ENCODE measurements at regions not wholly inside any gene's neighbourhood (a gene's known extent, or its start where the extent isn't known, plus 50 kb on each side); places are given as distances from the start of the nearest gene placed in this dataset.

DNA sequence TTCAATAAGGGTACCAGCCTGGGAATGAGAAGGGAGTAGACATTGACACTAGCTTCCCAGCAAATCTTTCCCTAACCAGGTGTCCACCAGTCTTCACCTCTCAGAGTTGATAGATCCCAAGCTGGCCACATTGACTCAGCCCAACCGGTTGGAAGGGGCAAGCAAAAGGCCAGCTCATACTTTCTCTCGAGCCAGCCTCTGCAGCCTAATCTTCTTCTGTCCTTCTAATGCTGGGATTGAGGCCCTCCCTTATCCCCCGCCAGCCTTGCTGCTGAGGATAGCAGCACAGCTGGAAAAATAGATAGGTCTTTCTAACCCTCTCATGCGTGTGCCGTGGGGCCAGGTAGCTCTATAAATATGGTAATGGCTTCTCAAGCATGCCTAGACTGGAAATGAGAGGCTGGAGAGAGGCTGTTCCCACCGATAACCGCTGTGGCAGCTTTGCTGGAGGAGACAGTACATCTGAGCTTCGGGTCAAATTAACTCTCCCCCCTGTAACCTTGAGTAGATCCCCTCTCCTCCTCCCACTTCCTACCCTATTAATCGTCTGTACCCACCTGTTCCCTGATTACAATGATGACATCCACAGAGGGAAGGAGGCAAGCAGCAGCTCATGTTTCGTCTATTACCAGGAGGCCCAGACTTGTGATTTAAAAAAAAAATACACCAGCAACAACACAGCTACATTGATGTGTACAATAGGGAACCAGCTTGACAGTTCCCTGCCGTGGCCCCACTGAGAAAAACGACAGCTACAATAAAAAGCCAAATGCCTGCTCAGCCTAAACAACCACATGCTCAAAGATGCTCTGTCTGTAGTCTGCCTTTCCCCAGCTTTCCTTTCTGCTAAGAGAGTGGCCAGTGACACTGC is 219.9 kb upstream of the BRINP1 start:
- H3K4me1 ChIP-seq (ENCODE audit: low read length), result no peaks in the 10 kb centered on the region
- H3K9me3 ChIP-seq (replicated peaks; ENCODE audit: insufficient read depth, low read length), result no peaks in the 10 kb centered on the region
- no peaks in the 10 kb centered on the region for H3K36me3 ChIP-seq (replicated peaks; ENCODE audit: insufficient read depth, low read length)
- no peak for TF ChIP-seq CTCF (IDR thresholded peaks at IDR 0.05; ENCODE audit: low read length)
- DNase-seq, result no peak
- no peak overlapping the region for H3K4me2 ChIP-seq (ENCODE audit: low read depth, low read length)
- no peak overlapping the region for H3K9ac ChIP-seq (ENCODE audit: low read length)
- H4K20me1 ChIP-seq (ENCODE audit: insufficient read depth, low read length), result no peaks in the 10 kb centered on the region
- H3K9me2 ChIP-seq (replicated peaks; ENCODE audit: insufficient read depth, low read length), result no peaks in the 10 kb centered on the region
- no peaks in the 10 kb centered on the region for H3F3A ChIP-seq (ENCODE audit: insufficient read depth, low read length)
- H3K79me2 ChIP-seq (ENCODE audit: low read length), result no peaks in the 10 kb centered on the region
- no peak overlapping the region for H3K4me3 ChIP-seq (ENCODE audit: low read length)
- no peak overlapping the region for H3K27ac ChIP-seq (ENCODE audit: low read length)
- H3K27me3 ChIP-seq (replicated peaks; ENCODE audit: insufficient read depth, low read length), result no peaks in the 10 kb centered on the region
- H2AFZ ChIP-seq (ENCODE audit: low read length), result no peak overlapping the region

GRCh38 chr9:119577881-119578280 is 208.6 kb upstream of the BRINP1 start:
- no peak overlapping the region for H3K4me2 ChIP-seq (ENCODE audit: low read depth, low read length)
- no peak overlapping the region for H3K27ac ChIP-seq (ENCODE audit: low read length)
- H3K79me2 ChIP-seq (ENCODE audit: low read length), result no peaks in the 10 kb centered on the region
- no peaks in the 10 kb centered on the region for H3K9me2 ChIP-seq (replicated peaks; ENCODE audit: insufficient read depth, low read length)
- no peak for TF ChIP-seq CTCF (IDR thresholded peaks at IDR 0.05; ENCODE audit: low read length)
- TF ChIP-seq EZH2 (optimal IDR thresholded peaks at IDR 0.05; ENCODE audit: low read depth, low read length), result no peak
- TF ChIP-seq EZH2phosphoT487 (IDR thresholded peaks at IDR 0.05; ENCODE audit: low read length), result no peak
- no peak for DNase-seq
- H3K4me3 ChIP-seq (ENCODE audit: low read length), result no peak overlapping the region
- no peaks in the 10 kb centered on the region for H4K20me1 ChIP-seq (ENCODE audit: insufficient read depth, low read length)
- no peak overlapping the region for H3K9ac ChIP-seq (ENCODE audit: low read length)
- H3F3A ChIP-seq (ENCODE audit: insufficient read depth, low read length), result no peaks in the 10 kb centered on the region
- H3K4me1 ChIP-seq (ENCODE audit: low read length), result no peaks in the 10 kb centered on the region
- H3K36me3 ChIP-seq (replicated peaks; ENCODE audit: insufficient read depth, low read length), result no peaks in the 10 kb centered on the region
- H3K27me3 ChIP-seq (replicated peaks; ENCODE audit: insufficient read depth, low read length), result no peaks in the 10 kb centered on the region
- H2AFZ ChIP-seq (ENCODE audit: low read length), result no peak overlapping the region
- H3K9me3 ChIP-seq (replicated peaks; ENCODE audit: insufficient read depth, low read length), result no peaks in the 10 kb centered on the region

- H3F3A ChIP-seq (ENCODE audit: insufficient read depth, low read length), result no peaks in the 10 kb centered on the region
- H3K4me1 ChIP-seq (ENCODE audit: low read length), result no peaks in the 10 kb centered on the region
- TF ChIP-seq EZH2 (optimal IDR thresholded peaks at IDR 0.05; ENCODE audit: low read depth, low read length), result no peak
- no peak for TF ChIP-seq EZH2phosphoT487 (IDR thresholded peaks at IDR 0.05; ENCODE audit: low read length)
- no peak for TF ChIP-seq CTCF (IDR thresholded peaks at IDR 0.05; ENCODE audit: low read length)
- H3K79me2 ChIP-seq (ENCODE audit: low read length), result no peaks in the 10 kb centered on the region
- H3K4me2 ChIP-seq (ENCODE audit: low read depth, low read length), result no peak overlapping the region
- H3K36me3 ChIP-seq (replicated peaks; ENCODE audit: insufficient read depth, low read length), result no peaks in the 10 kb centered on the region
- H3K9me3 ChIP-seq (replicated peaks; ENCODE audit: insufficient read depth, low read length), result no peaks in the 10 kb centered on the region
- H3K9ac ChIP-seq (ENCODE audit: low read length), result no peak overlapping the region
- no peaks in the 10 kb centered on the region for H3K27me3 ChIP-seq (replicated peaks; ENCODE audit: insufficient read depth, low read length)
- no peak overlapping the region for H3K27ac ChIP-seq (ENCODE audit: low read length)
- H3K9me2 ChIP-seq (replicated peaks; ENCODE audit: insufficient read depth, low read length), result no peaks in the 10 kb centered on the region
- H4K20me1 ChIP-seq (ENCODE audit: insufficient read depth, low read length), result no peaks in the 10 kb centered on the region
- H3K4me3 ChIP-seq (ENCODE audit: low read length), result no peak overlapping the region
- H2AFZ ChIP-seq (ENCODE audit: low read length), result no peak overlapping the region
- DNase-seq, result no peak
These were observed 190.8 kb upstream of the BRINP1 start for GRCh38 chr9:119559986-119560385.

Measured in MM.1S (cell line).